SKM-1 (cell line): ENCODE measurements at regions not wholly inside any gene's neighbourhood (a gene's known extent, or its start where the extent isn't known, plus 50 kb on each side); places are given as distances from the start of the nearest gene placed in this dataset.

Experiments used
- DNase-seq: peaks from one replicate; lab custom pipeline; 2025; ENCODE audit not compliant: unreplicated experiment; lab: John Stamatoyannopoulos, UW

GRCh38 chr13:95494082-95494681 is 58.3 kb upstream of the CLDN10 start:
- DNase-seq: peak; percentile 51

DNA sequence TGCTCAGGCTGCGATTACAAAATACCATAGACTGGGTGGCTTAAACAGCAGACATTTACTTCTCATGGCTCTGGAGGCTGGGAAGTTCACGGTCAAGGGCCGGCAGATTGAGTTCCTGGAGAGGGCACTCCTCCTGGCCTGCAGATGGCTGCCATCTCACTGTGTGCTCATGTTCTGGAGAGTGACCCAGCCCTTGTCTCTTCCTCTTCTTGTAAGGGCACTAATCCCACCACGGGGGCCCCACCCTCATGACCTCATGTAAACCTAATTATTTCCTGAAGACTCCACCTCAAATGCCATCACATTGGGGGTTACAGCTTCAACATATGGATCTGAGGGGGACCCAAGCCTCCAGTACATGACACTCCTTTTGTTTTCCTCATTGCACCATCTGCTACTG is 56.0 kb upstream of the CLDN10 start:
- no peak for DNase-seq

DNA sequence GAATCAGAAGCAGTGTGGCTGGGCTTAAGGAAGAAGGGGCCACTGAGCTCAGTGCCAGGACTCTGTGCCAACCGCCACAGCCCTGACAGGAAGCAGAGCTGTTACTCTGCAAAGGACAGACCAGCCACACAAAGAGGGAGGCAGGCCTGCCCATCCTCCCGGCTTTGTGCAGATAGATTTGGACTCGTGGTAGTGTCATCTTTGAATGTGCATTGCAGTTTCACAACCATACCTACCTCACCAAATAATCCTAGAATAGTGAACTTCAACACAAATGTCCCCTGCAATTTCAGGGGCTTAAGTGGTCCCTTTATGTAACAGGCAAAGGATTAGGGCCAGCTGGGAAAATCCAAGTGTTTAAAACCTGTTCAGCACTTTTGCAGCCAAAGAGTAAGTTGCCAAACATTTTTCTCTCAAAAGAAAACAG is 55.1 kb upstream of the CLDN10 start:
- DNase-seq: no peak

DNA sequence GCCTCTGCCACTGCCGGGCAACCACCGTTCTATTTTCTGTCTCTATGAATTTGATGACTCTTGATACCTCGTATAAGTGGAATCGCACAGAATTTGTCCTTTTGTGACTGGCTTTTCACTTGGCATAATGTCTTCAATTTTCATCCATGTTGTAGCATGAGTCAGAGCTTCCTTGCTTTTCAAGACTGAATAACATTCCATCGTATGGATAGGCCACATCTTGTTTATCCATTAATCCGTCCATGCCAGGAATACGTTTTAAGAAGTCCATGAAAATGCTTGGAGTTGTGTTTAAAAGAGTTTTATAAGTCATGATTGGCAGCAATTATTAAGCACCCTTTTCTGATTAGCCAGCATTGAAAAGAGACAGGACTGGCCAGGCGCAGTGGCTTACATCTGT is 53.6 kb upstream of the CLDN10 start:
- DNase-seq: no peak

DNA sequence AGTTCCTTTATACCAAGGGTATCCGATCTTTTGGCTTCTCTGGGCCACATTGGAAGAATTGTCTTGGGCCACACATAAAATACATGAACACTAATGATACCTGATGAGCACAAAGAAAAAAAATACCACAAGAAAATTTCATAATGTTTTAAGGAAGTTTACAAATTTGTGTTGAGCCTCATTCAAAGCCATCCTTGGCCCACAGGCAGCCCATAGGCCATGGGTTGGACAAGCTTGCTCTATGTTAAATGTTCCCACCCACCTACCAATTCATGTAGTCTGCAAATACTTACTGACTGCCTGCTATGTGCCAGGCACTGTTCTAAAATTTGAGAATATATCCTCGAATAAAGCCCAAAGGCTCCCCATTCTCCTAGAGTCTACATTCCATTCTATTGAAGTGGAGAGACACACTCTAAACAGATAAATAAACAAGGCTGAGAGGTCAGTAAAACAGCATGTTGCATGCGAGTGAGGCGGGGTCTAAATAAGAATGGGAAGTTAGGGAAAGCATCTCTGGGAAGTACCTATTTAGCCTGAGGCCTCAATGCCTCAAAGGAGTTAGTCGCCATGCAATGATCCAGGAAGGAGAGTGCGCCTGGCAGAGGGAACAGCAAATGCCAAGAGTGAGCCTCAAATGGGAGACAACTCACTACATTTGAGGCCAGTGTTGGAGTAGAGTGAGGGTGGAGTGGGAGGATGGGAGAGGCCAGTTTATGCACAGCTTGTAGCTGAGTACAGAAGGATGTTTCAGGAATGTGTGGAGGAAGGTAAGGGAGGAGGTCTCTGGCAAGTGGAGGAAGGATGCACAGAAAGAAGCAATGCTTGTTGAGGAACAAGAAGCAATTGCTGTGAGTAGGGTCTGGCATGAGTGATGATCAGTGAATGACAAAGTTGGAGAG is 52.5 kb upstream of the CLDN10 start:
- no peak for DNase-seq

- no peak for DNase-seq
Observed at GRCh38 chr13:95502216-95502615, 50.3 kb upstream of the CLDN10 start.
